ENCODE measurements at regions not wholly inside any gene's neighbourhood (a gene's known extent, or its start where the extent isn't known, plus 50 kb on each side); places are given as distances from the start of the nearest gene placed in this dataset.

GRCh38 chr15:37516621-37517020 is 416.3 kb upstream of the MEIS2 start:
- Histone ChIP-seq H3K27me3 (no peaks in the 10 kb centered on the region), H3K27ac (no peak overlapping the region), H3K9me3 (no peaks in the 10 kb centered on the region), H3K4me1 (no peaks in the 10 kb centered on the region), H3K4me3 (no peak overlapping the region), H3K36me3 (replicated peaks in 1 of 2; ENCODE audit: insufficient read depth in 1 of 2, low read depth in 2 of 2) (no peaks in the 10 kb centered on the region)
- ATAC-seq (no peak), DNase-seq (no peak)
- 36 to 37% methylated on average over 3 of the region's 3 CpGs for WGBS, 2 donors
- TF ChIP-seq CTCF (IDR thresholded peaks at IDR 0.05) (no peak), POLR2A (IDR thresholded peaks at IDR 0.05) (no peak)
- intact Hi-C loops (cut with DNase I) = no loop called here

DNA sequence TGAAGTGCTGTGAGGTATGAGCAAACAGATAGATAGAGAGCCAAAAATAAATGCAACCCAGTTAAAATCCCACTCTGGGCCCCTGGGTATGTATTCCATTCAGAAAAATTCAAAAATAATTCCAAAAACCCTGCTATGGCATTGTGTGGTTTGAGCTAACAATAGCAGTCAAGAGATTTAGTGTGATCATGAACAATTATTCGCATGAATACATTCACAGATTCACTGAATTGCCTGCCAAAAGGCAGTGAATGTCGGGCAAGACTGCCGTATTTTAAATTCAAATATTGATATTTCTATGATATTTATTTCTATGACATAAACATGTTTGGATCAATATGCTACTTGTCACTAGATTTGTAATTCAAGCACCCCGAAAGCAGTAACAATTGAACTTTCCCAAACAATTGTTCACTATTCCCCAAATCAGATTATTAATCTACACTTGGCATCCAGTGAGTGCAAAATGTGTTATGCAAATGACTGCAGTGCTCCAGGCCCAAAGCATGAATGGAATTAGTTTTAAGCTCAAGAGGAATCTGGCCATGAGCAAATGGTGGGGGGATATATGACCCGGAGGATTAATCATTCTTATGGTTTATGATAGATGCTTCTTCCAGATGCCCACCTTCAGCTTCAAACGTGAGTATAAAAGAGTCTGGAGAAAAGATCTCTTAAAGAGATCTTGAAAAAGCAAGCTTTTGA is 417.0 kb upstream of the MEIS2 start:
- Histone ChIP-seq H3K27ac (no peak overlapping the region), H3K9me3 (no peaks in the 10 kb centered on the region), H3K27me3 (no peaks in the 10 kb centered on the region), H3K36me3 (replicated peaks in 1 of 2; ENCODE audit: insufficient read depth in 1 of 2, low read depth in 2 of 2) (no peaks in the 10 kb centered on the region), H3K4me3 (no peak overlapping the region), H3K4me1 (no peaks in the 10 kb centered on the region)
- intact Hi-C loops (cut with DNase I) = no loop called here
- no peak for TF ChIP-seq CTCF (IDR thresholded peaks at IDR 0.05)
- DNase-seq = no peak
- ATAC-seq = no peak
- WGBS, 2 donors = 54 to 60% methylated on average over 6 of the region's 6 CpGs

- ATAC-seq (no peak), DNase-seq (no peak)
- Histone ChIP-seq H3K9me3 (no peaks in the 10 kb centered on the region), H3K4me3 (no peak overlapping the region), H3K27me3 (no peaks in the 10 kb centered on the region), H3K4me1 (no peaks in the 10 kb centered on the region), H3K27ac (no peak overlapping the region), H3K36me3 (replicated peaks in 1 of 2; ENCODE audit: insufficient read depth in 1 of 2, low read depth in 2 of 2) (no peaks in the 10 kb centered on the region)
- 91 to 100% methylated on average over 1 of the region's 1 CpG for WGBS, 2 donors
- no peak for TF ChIP-seq POLR2A (IDR thresholded peaks at IDR 0.05)
- TF ChIP-seq CTCF (IDR thresholded peaks at IDR 0.05) = no peak
- intact Hi-C loops (cut with DNase I) = no loop called here
Observed at GRCh38 chr15:37518436-37518835, 416.0 kb upstream of the TMCO5A start.

DNA sequence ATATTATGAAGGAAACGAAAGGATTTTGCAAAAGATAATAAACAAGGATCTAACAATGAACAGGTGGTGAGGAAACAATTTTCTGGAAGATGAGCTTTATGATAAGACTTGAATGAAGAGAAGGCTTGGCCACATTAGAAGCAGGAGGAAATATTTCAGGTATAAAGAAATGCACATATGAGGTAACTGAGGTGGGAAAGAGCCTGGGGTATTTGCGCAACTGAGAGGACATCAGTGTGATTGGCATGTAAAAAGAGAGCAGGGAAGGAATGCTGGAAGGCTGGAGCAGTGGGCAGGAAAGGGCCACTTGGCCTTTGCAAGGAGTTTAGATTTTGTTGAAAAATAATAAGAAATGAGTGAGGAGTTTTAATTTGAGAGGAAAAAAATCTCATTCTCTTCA is 414.4 kb upstream of the TMCO5A start:
- ATAC-seq (no peak), DNase-seq (no peak)
- no peaks in the 10 kb centered on the region for H3K27me3 ChIP-seq
- no peak for TF ChIP-seq CTCF (IDR thresholded peaks at IDR 0.05)
- no peak for TF ChIP-seq POLR2A (IDR thresholded peaks at IDR 0.05)
- H3K9me3 ChIP-seq = no peaks in the 10 kb centered on the region
- intact Hi-C loops (cut with DNase I) = no loop called here
- H3K36me3 ChIP-seq (replicated peaks in 1 of 2; ENCODE audit: insufficient read depth in 1 of 2, low read depth in 2 of 2) = no peaks in the 10 kb centered on the region
- H3K4me1 ChIP-seq = no peaks in the 10 kb centered on the region
- H3K27ac ChIP-seq = no peak overlapping the region
- WGBS, 2 donors = 60 to 74% methylated on average over 2 of the region's 2 CpGs
- H3K4me3 ChIP-seq = no peak overlapping the region

DNA sequence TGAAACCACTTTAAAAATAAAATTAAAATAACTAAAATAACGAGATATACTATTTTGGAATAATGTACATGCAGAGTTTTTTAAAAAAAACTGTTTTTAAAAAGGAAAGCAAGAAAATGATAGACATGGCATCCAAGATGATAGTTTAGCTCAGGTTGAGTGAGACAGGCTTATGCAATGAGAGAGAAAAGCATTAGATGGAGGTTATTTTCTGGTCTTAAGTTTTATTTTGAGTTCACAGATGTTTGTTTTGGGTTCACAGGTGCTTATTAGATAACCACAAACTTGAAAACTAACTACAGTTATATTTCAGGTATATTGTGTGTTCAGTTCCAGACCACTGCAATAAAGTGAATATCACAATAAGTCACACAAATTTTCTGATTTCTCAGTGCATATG is 413.6 kb upstream of the TMCO5A start:
- H3K4me3 ChIP-seq = no peak overlapping the region
- intact Hi-C loops (cut with DNase I) = no loop called here
- H3K36me3 ChIP-seq (replicated peaks in 1 of 2; ENCODE audit: insufficient read depth in 1 of 2, low read depth in 2 of 2) = no peaks in the 10 kb centered on the region
- 33 to 64% methylated on average over 1 of the region's 1 CpG for WGBS, 2 donors
- no peaks in the 10 kb centered on the region for H3K4me1 ChIP-seq
- H3K27ac ChIP-seq = no peak overlapping the region
- ATAC-seq (no peak), DNase-seq (no peak)
- no peak for TF ChIP-seq CTCF (IDR thresholded peaks at IDR 0.05)
- no peak for TF ChIP-seq POLR2A (IDR thresholded peaks at IDR 0.05)
- no peaks in the 10 kb centered on the region for H3K9me3 ChIP-seq
- no peaks in the 10 kb centered on the region for H3K27me3 ChIP-seq
